Dedifferentiated amniotic fluid mesenchymal stem cell (primary cell): ENCODE measurements at regions not wholly inside any gene's neighbourhood (a gene's known extent, or its start where the extent isn't known, plus 50 kb on each side); places are given as distances from the start of the nearest gene placed in this dataset.
"Not testable (repeated sequence)": the region's sequence is repeated elsewhere in the genome, so short reads cannot be mapped to it uniquely, and the experiment has no call there.

Source experiments
- DNase-seq: peaks from one replicate; pipeline ENCODE4 v3.0.0-alpha.2; 2016; ENCODE audit errors: extremely low spot score

DNA sequence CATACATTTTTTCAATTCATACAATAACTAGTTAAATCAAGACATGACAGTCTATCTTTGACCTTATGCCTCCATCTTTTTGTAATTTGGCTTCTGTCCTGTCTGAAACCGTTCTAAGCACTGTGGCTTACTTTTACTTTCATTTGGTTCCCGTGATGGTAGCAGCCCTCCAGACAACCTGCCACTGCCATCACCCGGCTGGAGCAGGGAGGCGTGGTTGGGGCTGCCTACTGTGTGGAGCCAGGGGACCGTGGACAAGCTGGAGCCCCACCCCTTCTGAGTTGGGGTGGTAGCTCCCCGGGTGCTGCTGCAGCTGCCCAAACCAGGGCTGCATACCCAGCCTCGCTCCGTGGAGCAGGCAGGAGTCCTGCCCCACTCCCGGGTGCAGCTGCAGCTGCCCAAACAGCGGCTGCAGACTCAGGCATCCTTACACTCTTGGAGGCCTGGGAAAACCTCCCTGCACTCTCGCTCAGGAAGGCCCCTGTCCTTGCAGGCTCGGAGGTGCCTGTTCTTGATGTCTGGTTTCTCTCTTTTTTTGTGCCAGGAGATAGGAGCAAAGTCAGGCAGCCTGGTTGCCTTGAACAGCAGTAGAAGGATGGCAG, 312.4 kb downstream of the ANKRD30B start:
- not testable (repeated sequence) for DNase-seq

- DNase-seq: not testable (repeated sequence)
Observed at GRCh38 chr18:15061289-15061896, 313.4 kb downstream of the ANKRD30B start.

DNA sequence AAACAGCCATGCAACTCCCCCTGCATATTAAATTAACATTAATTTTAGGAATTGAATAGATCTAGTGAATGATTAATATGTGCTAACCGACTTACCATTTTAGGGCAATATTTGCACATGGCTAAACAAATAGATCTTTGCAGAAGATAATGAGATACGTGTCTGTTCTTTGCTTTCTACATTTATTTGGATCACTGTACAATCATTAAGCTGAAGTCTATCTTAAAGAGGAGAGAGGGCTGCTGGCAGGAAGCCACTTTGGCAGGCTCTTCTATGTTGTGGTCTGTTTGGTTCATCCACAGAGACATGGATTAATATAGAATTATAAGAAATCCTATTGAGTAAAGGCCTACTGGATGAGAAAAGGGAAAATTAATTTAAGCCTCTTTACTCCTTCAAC, 318.5 kb downstream of the ANKRD30B start:
- DNase-seq: not testable (repeated sequence)

- DNase-seq: not testable (repeated sequence)
Observed at GRCh38 chr18:15071311-15071710, 323.3 kb downstream of the ANKRD30B start.
